Tongue (tissue), 2 donors: ENCODE measurements at regions not wholly inside any gene's neighbourhood (a gene's known extent, or its start where the extent isn't known, plus 50 kb on each side); places are given as distances from the start of the nearest gene placed in this dataset. TPM values are rescaled to one million over a fixed set of nuclear protein-coding genes. Genes with fewer than 3 reads are reported as not detected.
"Not testable (repeated sequence)": the region's sequence is repeated elsewhere in the genome, so short reads cannot be mapped to it uniquely, and the experiment has no call there.

Experiments used
- DNase-seq: peaks from one replicate; pipeline ENCODE4 v3.0.0-alpha.2; 2015
- small RNA-seq: library from RNA; depleted of rRNA; stranded (forward); fragments of <200 nt; gene quantifications from one replicate; pipeline ENCODE3, GENCODE V24; 2014; ENCODE audit warnings: low replicate concordance

GRCh38 chr6:15152700-15153099 is 93.2 kb upstream of the JARID2 start:
- DNase-seq, result no peak

- DNase-seq, result no peak
Observed at GRCh38 chr6:15153191-15153590, 92.7 kb upstream of the JARID2 start.

GRCh38 chr6:15157479-15157878 is 88.4 kb upstream of the JARID2 start:
- DNase-seq, result no peak

GRCh38 chr6:15158821-15159619 is 86.8 kb upstream of the JARID2 start:
- no peak for DNase-seq

GRCh38 chr6:15160812-15161211 is 85.1 kb upstream of the JARID2 start:
- DNase-seq, result no peak

GRCh38 chr6:15164855-15165254 is 81.0 kb upstream of the JARID2 start:
- not testable (repeated sequence) for DNase-seq

GRCh38 chr6:15166121-15166520 is 79.7 kb upstream of the JARID2 start:
- DNase-seq, result no peak

- no peak for DNase-seq
Observed at GRCh38 chr6:15170126-15170525, 75.7 kb upstream of the JARID2 start.

GRCh38 chr6:15171026-15171425 is 74.8 kb upstream of the JARID2 start:
- DNase-seq, result no peak

- DNase-seq, result no peak
Observed at GRCh38 chr6:15176816-15177370, 69.0 kb upstream of the JARID2 start.

GRCh38 chr6:15183979-15184378 is 61.9 kb upstream of the JARID2 start:
- DNase-seq, result no peak

GRCh38 chr6:15184441-15184861 is 61.4 kb upstream of the JARID2 start:
- DNase-seq, result no peak

- DNase-seq, result not testable (repeated sequence)
Observed at GRCh38 chr6:15185111-15185510, 60.8 kb upstream of the JARID2 start.

- not testable (repeated sequence) for DNase-seq
Observed at GRCh38 chr6:15193451-15193850, 52.4 kb upstream of the JARID2 start.

- DNase-seq, result no peak
Observed at GRCh38 chr6:15194453-15194852, 51.4 kb upstream of the JARID2 start.

Small RNAs in the stretch of these regions (small RNA-seq; reads per million reads assigned to genes)
- not detected for gene RN7SL332P
- gene RNU6-793P, result not detected
